Mesenchymal stem cell (in vitro differentiated cells and primary cell): ENCODE measurements at regions not wholly inside any gene's neighbourhood (a gene's known extent, or its start where the extent isn't known, plus 50 kb on each side); places are given as distances from the start of the nearest gene placed in this dataset.
"Not testable (repeated sequence)": the region's sequence is repeated elsewhere in the genome, so short reads cannot be mapped to it uniquely, and the experiment has no call there.

Experiments used
- DNase-seq: peaks from one replicate; pipeline ENCODE4 v3.0.0-alpha.2; 2013
- H2AFZ ChIP-seq: one replicate; pipeline ENCODE4 v1.6.1; 2013; ENCODE audit warnings: low read depth, mild to moderate bottlenecking, control low read depth, inconsistent platforms, low read length, moderate library complexity
- H2AK5ac ChIP-seq: 2 replicates; pipeline ENCODE4 v1.6.1; 2013; ENCODE audit warnings: low read length, moderate library complexity, mild to moderate bottlenecking, inconsistent platforms; ENCODE audit not compliant: severe bottlenecking
- H2BK120ac ChIP-seq: one replicate; pipeline ENCODE4 v1.6.1; 2013; ENCODE audit warnings: low read depth, mild to moderate bottlenecking, inconsistent platforms, low read length, moderate library complexity
- H2BK12ac ChIP-seq, 2 experiments: one replicate each; pipeline ENCODE4 v1.6.1; 2013; ENCODE audit warnings: inconsistent platforms in 2 of 2, low read length in 2 of 2, mild to moderate bottlenecking in 2 of 2, moderate library complexity in 2 of 2, control low read depth in 1 of 2
- H2BK15ac ChIP-seq: one replicate; pipeline ENCODE4 v1.6.1; 2013; ENCODE audit warnings: mild to moderate bottlenecking, low read depth, inconsistent platforms; ENCODE audit not compliant: poor library complexity, severe bottlenecking
- H2BK5ac ChIP-seq: 2 replicates; pipeline ENCODE4 v1.6.1; 2013; ENCODE audit warnings: low read depth, mild to moderate bottlenecking, low read length, control low read depth, inconsistent platforms; ENCODE audit not compliant: poor library complexity, severe bottlenecking
- H3K14ac ChIP-seq, 2 experiments: one replicate each; pipeline ENCODE4 v1.6.1; 2013; ENCODE audit warnings: inconsistent platforms in 2 of 2, low read length in 2 of 2, control low read depth in 1 of 2, mild to moderate bottlenecking in 1 of 2, moderate library complexity in 1 of 2
- H3K18ac ChIP-seq, 2 experiments: one replicate each; pipeline ENCODE4 v1.6.1; 2013; ENCODE audit warnings: inconsistent platforms in 2 of 2, low read length in 2 of 2, control low read depth in 1 of 2, low read depth in 1 of 2, mild to moderate bottlenecking in 1 of 2
- H3K23ac ChIP-seq, 2 experiments: one replicate each; pipeline ENCODE4 v1.6.1; 2013; ENCODE audit warnings: inconsistent platforms in 2 of 2, low read length in 2 of 2, mild to moderate bottlenecking in 2 of 2, moderate library complexity in 2 of 2, control low read depth in 1 of 2
- H3K27ac ChIP-seq: 2 replicates; pipeline ENCODE4 v1.5.1; 2013; ENCODE audit warnings: mild to moderate bottlenecking, moderate library complexity, low read length, control low read depth, inconsistent platforms; ENCODE audit not compliant: poor library complexity, severe bottlenecking
- H3K27me3 ChIP-seq, 2 experiments: 2 replicates each; pipeline versions ENCODE4 v1.6.1 to v1.7.0; 2013; ENCODE audit warnings: low read length in 2 of 2, mild to moderate bottlenecking in 2 of 2, moderate library complexity in 2 of 2, control low read depth in 1 of 2, inconsistent platforms in 1 of 2; ENCODE audit not compliant: control insufficient read depth in 1 of 2, insufficient read depth in 1 of 2
- H3K36me3 ChIP-seq, 2 experiments: 2 replicates each; pipeline versions ENCODE4 v1.6.1 to v1.7.0; 2013; ENCODE audit warnings: low read length in 2 of 2, control low read depth in 1 of 2, inconsistent platforms in 1 of 2, low read depth in 1 of 2, mild to moderate bottlenecking in 1 of 2; ENCODE audit not compliant: insufficient read depth in 2 of 2, control insufficient read depth in 1 of 2
- H3K4ac ChIP-seq, 2 experiments: one replicate each; pipeline ENCODE4 v1.6.1; 2013; ENCODE audit warnings: inconsistent platforms in 2 of 2, low read length in 2 of 2, mild to moderate bottlenecking in 2 of 2, moderate library complexity in 2 of 2, control low read depth in 1 of 2, low read depth in 1 of 2
- H3K4me1 ChIP-seq: 2 replicates; pipeline ENCODE4 v1.6.1; 2013; ENCODE audit warnings: low read depth, low read length, control low read depth; ENCODE audit not compliant: control insufficient read depth, insufficient read depth
- H3K4me2 ChIP-seq: 2 replicates; pipeline ENCODE4 v1.6.1; 2013; ENCODE audit warnings: low read length, mild to moderate bottlenecking, inconsistent platforms; ENCODE audit not compliant: poor library complexity, severe bottlenecking
- H3K4me3 ChIP-seq, 2 experiments: 2 replicates each; pipeline versions ENCODE4 v1.5.1 to v1.7.0; 2013; ENCODE audit warnings: low read length in 2 of 2, mild to moderate bottlenecking in 2 of 2, control low read depth in 1 of 2, low read depth in 1 of 2; ENCODE audit not compliant: insufficient read depth in 1 of 2
- H3K79me1 ChIP-seq: replicated peaks from 2 replicates; pipeline ENCODE4 v1.6.1; 2013; ENCODE audit warnings: mild to moderate bottlenecking, control low read depth, low read length, inconsistent platforms; ENCODE audit not compliant: poor library complexity, severe bottlenecking
- H3K9ac ChIP-seq: 2 replicates; pipeline ENCODE4 v1.7.0; 2013; ENCODE audit warnings: mild to moderate bottlenecking, low read length, moderate library complexity
- H3K9me3 ChIP-seq: 2 replicates; pipeline ENCODE4 v1.7.0; 2013; ENCODE audit warnings: mild to moderate bottlenecking, low read length; ENCODE audit not compliant: control insufficient read depth
- H4K8ac ChIP-seq: one replicate; pipeline ENCODE4 v1.6.1; 2013; ENCODE audit warnings: inconsistent platforms, mild to moderate bottlenecking, low read length, moderate library complexity
- H4K91ac ChIP-seq: one replicate; pipeline ENCODE4 v1.6.1; 2013; ENCODE audit warnings: mild to moderate bottlenecking, low read length, inconsistent platforms
- WGBS: methylation state at CpG from one replicate; pipeline ENCODE4 v1.1.7; 2013; ENCODE audit warnings: mixed read lengths; 5-methylcytosine and 5-hydroxymethylcytosine counted together

- not testable (repeated sequence) for H2AK5ac ChIP-seq, H3K23ac ChIP-seq, H3K9me3 ChIP-seq, H2BK5ac ChIP-seq, H2BK120ac ChIP-seq, H3K27ac ChIP-seq, H3K18ac ChIP-seq, H3K14ac ChIP-seq, H2BK12ac ChIP-seq, H3K4ac ChIP-seq, H2BK15ac ChIP-seq, H3K27me3 ChIP-seq, DNase-seq, H3K4me3 ChIP-seq, H3K79me1 ChIP-seq, H4K91ac ChIP-seq, H3K36me3 ChIP-seq, H3K4me2 ChIP-seq, H3K4me1 ChIP-seq, H3K9ac ChIP-seq, H4K8ac ChIP-seq, H2AFZ ChIP-seq
- WGBS: 63% methylated on average over 1 of the region's 1 CpG
Measured at GRCh38 chr12:37441371-37441770, 875.2 kb upstream of the ALG10B start.

- H2AFZ ChIP-seq, H3K23ac ChIP-seq, H3K4ac ChIP-seq, H3K4me2 ChIP-seq, H2AK5ac ChIP-seq, H3K9ac ChIP-seq, H2BK12ac ChIP-seq, H4K91ac ChIP-seq, H4K8ac ChIP-seq, H3K36me3 ChIP-seq, H2BK15ac ChIP-seq, H3K14ac ChIP-seq, H3K18ac ChIP-seq, H3K79me1 ChIP-seq, H3K27me3 ChIP-seq, DNase-seq, H3K4me3 ChIP-seq, H3K27ac ChIP-seq, H3K9me3 ChIP-seq, H3K4me1 ChIP-seq, H2BK120ac ChIP-seq, H2BK5ac ChIP-seq: not testable (repeated sequence)
- WGBS: 10% methylated on average over 3 of the region's 3 CpGs
Measured at GRCh38 chr12:37455646-37456045, 860.9 kb upstream of the ALG10B start.

GRCh38 chr12:37497939-37498338 lies 818.6 kb upstream of the ALG10B start:
- H4K8ac ChIP-seq, H4K91ac ChIP-seq, H3K4ac ChIP-seq, DNase-seq, H2BK15ac ChIP-seq, H3K27me3 ChIP-seq, H3K9me3 ChIP-seq, H3K14ac ChIP-seq, H3K23ac ChIP-seq, H3K36me3 ChIP-seq, H3K4me1 ChIP-seq, H2BK5ac ChIP-seq, H2AFZ ChIP-seq, H2AK5ac ChIP-seq, H3K4me3 ChIP-seq, H2BK120ac ChIP-seq, H3K79me1 ChIP-seq, H3K9ac ChIP-seq, H3K18ac ChIP-seq, H2BK12ac ChIP-seq, H3K27ac ChIP-seq, H3K4me2 ChIP-seq: not testable (repeated sequence)
- no CpG with 5 or more reads among the region's 4 CpGs for WGBS

GRCh38 chr12:37510256-37510655 lies 806.3 kb upstream of the ALG10B start:
- not testable (repeated sequence) for H3K79me1 ChIP-seq, H4K91ac ChIP-seq, H2BK5ac ChIP-seq, H3K4me2 ChIP-seq, H3K9me3 ChIP-seq, H4K8ac ChIP-seq, H3K9ac ChIP-seq, H3K27ac ChIP-seq, H2BK120ac ChIP-seq, H3K14ac ChIP-seq, H3K36me3 ChIP-seq, H2AFZ ChIP-seq, H3K4me3 ChIP-seq, H3K23ac ChIP-seq, H3K18ac ChIP-seq, H3K4me1 ChIP-seq, H2BK12ac ChIP-seq, H2BK15ac ChIP-seq, H2AK5ac ChIP-seq, DNase-seq, H3K4ac ChIP-seq, H3K27me3 ChIP-seq
